ENCODE measurements at regions not wholly inside any gene's neighbourhood (a gene's known extent, or its start where the extent isn't known, plus 50 kb on each side); places are given as distances from the start of the nearest gene placed in this dataset.

GRCh38 chr11:29006668-29007067 is 898.5 kb downstream of the METTL15 start:
- TF ChIP-seq SP7 (tag by site-specific recombination; IDR thresholded peaks at IDR 0.05): no peak
- no peak for TF ChIP-seq ZNF488 (tag by site-specific recombination; IDR thresholded peaks at IDR 0.05)
- no peak for TF ChIP-seq ZNF747 (tag by site-specific recombination; IDR thresholded peaks at IDR 0.05)
- TF ChIP-seq GLI4 (tag by site-specific recombination; IDR thresholded peaks at IDR 0.05): no peak
- TF ChIP-seq ZNF621 (tag by site-specific recombination; IDR thresholded peaks at IDR 0.05): no peak
- no peak for TF ChIP-seq ZNF624 (tag by site-specific recombination; IDR thresholded peaks at IDR 0.05)
- TF ChIP-seq ZNF398 (tag by site-specific recombination; IDR thresholded peaks at IDR 0.05): no peak
- no peak for TF ChIP-seq BCL6B (tag by site-specific recombination; IDR thresholded peaks at IDR 0.05)
- TF ChIP-seq ZNF2 (tag by site-specific recombination; IDR thresholded peaks at IDR 0.05): no peak
- TF ChIP-seq PRDM2 (tag by site-specific recombination; IDR thresholded peaks at IDR 0.05; ENCODE audit: borderline replicate concordance): no peak
- no peak for TF ChIP-seq ZNF140 (tag by site-specific recombination; IDR thresholded peaks at IDR 0.05)
- no peak for TF ChIP-seq ZNF391 (tag by site-specific recombination; IDR thresholded peaks at IDR 0.05; ENCODE audit: borderline replicate concordance, low read depth)
- TF ChIP-seq ZSCAN18 (tag by site-specific recombination; IDR thresholded peaks at IDR 0.05): no peak
- TF ChIP-seq ZNF701 (tag by site-specific recombination; IDR thresholded peaks at IDR 0.05): no peak
- no peak for TF ChIP-seq SCRT2 (tag by site-specific recombination; IDR thresholded peaks at IDR 0.05)
- no peak for TF ChIP-seq ZNF155 (tag by site-specific recombination; IDR thresholded peaks at IDR 0.05)
- TF ChIP-seq FEZF1 (tag by site-specific recombination; IDR thresholded peaks at IDR 0.05): no peak
- TF ChIP-seq ZNF837 (tag by site-specific recombination; IDR thresholded peaks at IDR 0.05): no peak
- TF ChIP-seq ZNF394 (tag by site-specific recombination; IDR thresholded peaks at IDR 0.05; ENCODE audit: borderline replicate concordance): no peak
- TF ChIP-seq ZNF777 (tag by site-specific recombination; IDR thresholded peaks at IDR 0.05; ENCODE audit: borderline replicate concordance): no peak
- ChIA-PET CTCF (interaction anchor here (0.6 kb wide), 1 partner anchor 1295 kb away, joined by 3 read pairs; no protein-coding TSS in a partner anchor), POLR2A (no interaction called here)

More at GRCh38 chr11:29006668-29007067, 898.5 kb downstream of the METTL15 start:
- Histone ChIP-seq H3K9me3 (ENCODE audit: control insufficient read depth, insufficient read depth, low read depth, low read length) (no peaks in the 10 kb centered on the region), H3K27ac (ENCODE audit: extremely low read depth, low read depth, low read length) (no peak overlapping the region), H3K4me3 (ENCODE audit: low read depth, low read length) (no peak overlapping the region), H3K4me1 (ENCODE audit: control insufficient read depth, insufficient read depth, low read length) (no peaks in the 10 kb centered on the region), H3K36me3 (ENCODE audit: control insufficient read depth in 2 of 2, insufficient read depth in 1 of 2, low read length in 2 of 2) (no peaks in the 10 kb centered on the region)
